HepG2 (cell line): ENCODE measurements at regions not wholly inside any gene's neighbourhood (a gene's known extent, or its start where the extent isn't known, plus 50 kb on each side); places are given as distances from the start of the nearest gene placed in this dataset.

Experiments
- ATAC-seq: fragments of 200-7000 bp; cut with Tn5 transposase; 3 replicates; pipeline ENCODE4 v1.9.1; 2020; ENCODE audit warnings: mild to moderate bottlenecking, moderate library complexity
- BruUV-seq: library from RNA; stranded (reverse); fragments of 400-500 nt; replicated peaks from 2 replicates; lab custom pipeline; 2021; lab: Mats Ljungman, UMichigan
- CTCF ChIA-PET: fragments of 300-600 bp; formaldehyde crosslinking; extraction: SDS; loops from one replicate; lab custom pipeline; 2021; ENCODE audit warnings: low total read pairs, inconsistent platforms, low intra/inter-chr PET ratio; lab: Yijun Ruan, JAX
- POLR2A ChIA-PET: fragments of 350-600 bp; sonication (Branson Sonifier 250); formaldehyde crosslinking; loops from one replicate; lab custom pipeline; 2020; ENCODE audit warnings: antibody characterized with exemption, inconsistent platforms; lab: Yijun Ruan, JAX
- DNase-seq: peaks from one replicate; pipeline ENCODE4 v3.0.0-alpha.2; 2015; ENCODE audit warnings: low spot score
- FAIRE-seq: peaks from 3 replicates; lab custom pipeline; 2011; peaks lifted over from hg19 to GRCh38; lab: Jason Lieb, UNC
- H2AFZ ChIP-seq: one replicate; pipeline ENCODE4 v1.6.1; 2011; ENCODE audit warnings: low read length, inconsistent platforms
- H3K27ac ChIP-seq: fragments of 300-600 bp; 3 replicates; pipeline ENCODE4 v1.8.0; 2011; ENCODE audit warnings: mixed run types, mild to moderate bottlenecking, mixed read lengths, low read length, inconsistent platforms; ENCODE audit not compliant: insufficient read depth; ENCODE audit errors: extremely low read length
- H3K27me3 ChIP-seq, 2 experiments: fragments of 200-600 bp in 1 of 2; 2 replicates in 1 of 2; 3 replicates in 1 of 2; pipeline versions ENCODE4 v1.6.0 to v1.8.0; 2011; ENCODE audit warnings: low read length in 2 of 2, mild to moderate bottlenecking in 2 of 2, moderate library complexity in 2 of 2, inconsistent platforms in 1 of 2; ENCODE audit not compliant: insufficient read depth in 2 of 2, control insufficient read depth in 1 of 2
- H3K36me3 ChIP-seq, 2 experiments: fragments of 200-600 bp in 1 of 2; replicated peaks in 1 of 2; 2 replicates in 1 of 2; 3 replicates in 1 of 2; pipeline versions ENCODE4 v1.5.1 to v1.8.0; 2011; ENCODE audit warnings: low read length in 2 of 2, inconsistent platforms in 1 of 2; ENCODE audit not compliant: insufficient read depth in 2 of 2, control insufficient read depth in 1 of 2
- H3K4me1 ChIP-seq: 2 replicates; pipeline ENCODE4 v1.5.1; 2012; ENCODE audit warnings: low read length, inconsistent platforms; ENCODE audit not compliant: insufficient read depth
- H3K4me2 ChIP-seq: 2 replicates; pipeline ENCODE4 v1.6.0; 2011; ENCODE audit warnings: low read depth, low read length, inconsistent platforms
- H3K4me3 ChIP-seq, 3 experiments: fragments of 200-600 bp in 1 of 3; sonication (generic), shearing (Covaris generic) in 1 of 3; replicated peaks in 1 of 3; 2 replicates each; pipeline ENCODE4 v1.5.1; 2011 to 2016; ENCODE audit warnings: low read length in 3 of 3, inconsistent platforms in 2 of 3, low read depth in 2 of 3, mild to moderate bottlenecking in 2 of 3, control low read depth in 1 of 3, mixed read lengths in 1 of 3; ENCODE audit not compliant: insufficient read depth in 1 of 3
- H3K79me2 ChIP-seq: one replicate; pipeline ENCODE4 v1.6.1; 2011; ENCODE audit warnings: low read length, inconsistent platforms; ENCODE audit not compliant: insufficient read depth
- H3K9ac ChIP-seq: 2 replicates; pipeline ENCODE4 v1.6.0; 2011; ENCODE audit warnings: mild to moderate bottlenecking, low read depth, low read length, inconsistent platforms; ENCODE audit not compliant: insufficient read depth
- H3K9me3 ChIP-seq: 2 replicates; pipeline ENCODE4 v1.5.1; 2012; ENCODE audit warnings: mild to moderate bottlenecking, low read length
- H4K20me1 ChIP-seq: 2 replicates; pipeline ENCODE4 v1.6.0; 2011; ENCODE audit warnings: inconsistent platforms, mild to moderate bottlenecking, low read length, moderate library complexity; ENCODE audit not compliant: insufficient read depth
- AGO1 ChIP-seq: fragments of 200-400 bp; formaldehyde crosslinking; IDR thresholded peaks from 2 replicates; pipeline ENCODE4 v1.6.1; 2017; ENCODE audit warnings: mild to moderate bottlenecking, low read depth, low read length, moderate library complexity; ENCODE audit not compliant: poor library complexity, severe bottlenecking
- FOXK2 ChIP-seq: fragments of 450-650 bp; IDR thresholded peaks from 2 replicates; pipeline ENCODE4 v1.6.1; 2016
- HNRNPK ChIP-seq: fragments of 200-400 bp; formaldehyde crosslinking; IDR thresholded peaks from 2 replicates; pipeline ENCODE4 v1.6.1; 2018; ENCODE audit warnings: low read length, low read depth, moderate library complexity, mild to moderate bottlenecking; ENCODE audit not compliant: poor library complexity, severe bottlenecking
- MLLT10 ChIP-seq: sonication (generic); formaldehyde crosslinking; IDR thresholded peaks from 2 replicates; pipeline ENCODE4 v1.4.0; 2020; ENCODE audit warnings: missing genetic modification reagents
- PRPF4 ChIP-seq: fragments of 200-400 bp; formaldehyde crosslinking; IDR thresholded peaks from 2 replicates; pipeline ENCODE4 v1.6.1; 2016; ENCODE audit warnings: low read length, low read depth; ENCODE audit not compliant: poor library complexity, severe bottlenecking
- PTBP1 ChIP-seq: fragments of 200-400 bp; formaldehyde crosslinking; IDR thresholded peaks from 2 replicates; pipeline ENCODE4 v1.6.1; 2018; ENCODE audit warnings: low read length, low read depth; ENCODE audit not compliant: poor library complexity, severe bottlenecking
- RBM22 ChIP-seq: fragments of 200-400 bp; formaldehyde crosslinking; optimal IDR thresholded peaks from 2 replicates; pipeline ENCODE3; 2017; ENCODE audit warnings: mild to moderate bottlenecking, low read length, moderate library complexity
- SAFB2 ChIP-seq: sonication (generic); formaldehyde crosslinking; IDR thresholded peaks from 2 replicates; pipeline ENCODE4 v1.5.1; 2020; ENCODE audit warnings: missing genetic modification reagents, low read depth, mild to moderate bottlenecking, borderline replicate concordance
- SP1 ChIP-seq, 2 experiments: fragments of 450-650 bp in 1 of 2; sonication (generic) in 1 of 2; formaldehyde crosslinking in 1 of 2; IDR thresholded peaks; 2 replicates each; pipeline versions ENCODE4 v1.4.0 to v1.6.1; 2016 to 2020; ENCODE audit warnings: missing genetic modification reagents in 1 of 2
- TEAD3 ChIP-seq: optimal IDR thresholded peaks from 2 replicates; pipeline ENCODE3; 2016; ENCODE audit warnings: borderline replicate concordance
- ZNF160 ChIP-seq: sonication (generic); formaldehyde crosslinking; IDR thresholded peaks from 2 replicates; pipeline ENCODE4 v1.8.0; 2022; ENCODE audit warnings: mild to moderate bottlenecking, inconsistent platforms, missing genetic modification reagents
- ZNF235 ChIP-seq: sonication (generic); formaldehyde crosslinking; IDR thresholded peaks from 2 replicates; pipeline ENCODE4 v1.8.1; 2023; ENCODE audit warnings: mild to moderate bottlenecking, missing genetic modification reagents, borderline replicate concordance
- WGBS: methylation state at CpG from one replicate; pipeline ENCODE4 v1.1.6; 2017; ENCODE audit warnings: low lambda C conversion rate; 5-methylcytosine and 5-hydroxymethylcytosine counted together
- in situ Hi-C: cut with HindIII; loops from 2 replicates; pipeline ENCODE4 v1.10.0; 2017; ENCODE audit warnings: low pct_unique_long_range_greater_than_20kb; ENCODE audit not compliant: extremely low pct_ligation_motif_present
- intact Hi-C: fragments of 100-400 bp; cut with micrococcal nuclease; formaldehyde crosslinking; loops from one replicate; pipeline ENCODE4 v1.10.0; 2022; ENCODE audit not compliant: unreplicated experiment
- TF ChIP-seq, protein P1 (sequence below): sonication (generic); formaldehyde crosslinking; IDR thresholded peaks from 2 replicates; pipeline ENCODE4 v1.4.0; 2020; ENCODE audit warnings: mild to moderate bottlenecking, missing genetic modification reagents
- TF ChIP-seq, protein P2 (sequence below): sonication (generic); formaldehyde crosslinking; IDR thresholded peaks from 2 replicates; pipeline ENCODE4 v1.4.0; 2020; ENCODE audit warnings: missing genetic modification reagents

DNA sequence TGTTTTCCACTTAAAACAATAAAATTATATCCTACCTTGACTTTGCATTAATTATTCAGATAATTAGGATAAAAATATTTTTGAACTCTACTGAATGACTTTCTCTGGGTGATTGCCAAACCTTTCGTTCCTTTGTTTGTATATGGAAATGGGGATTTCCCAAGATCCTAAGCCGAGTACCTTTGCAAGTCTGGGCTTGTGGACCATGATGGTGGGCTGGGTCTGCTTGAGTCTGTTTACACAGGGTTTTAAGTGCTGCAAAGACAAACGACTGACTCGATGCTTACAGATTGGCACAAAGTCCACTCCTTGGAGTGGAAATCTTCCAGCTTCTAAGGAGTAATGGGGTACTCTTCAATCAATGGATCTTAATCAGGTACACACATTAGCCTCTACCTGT lies 659.5 kb downstream of the TSN start:
- in situ Hi-C loops (no loop called here), intact Hi-C loops (no loop called here)
- Histone ChIP-seq H3K9ac (no peak overlapping the region), H3K79me2 (no peaks in the 10 kb centered on the region), H3K27ac (no peak overlapping the region), H3K4me2 (no peak overlapping the region), H2AFZ (no peak overlapping the region), H3K4me3 (no peak overlapping the region), H3K36me3 (no peaks in the 10 kb centered on the region), H4K20me1 (no peaks in the 10 kb centered on the region), H3K4me1 (no peaks in the 10 kb centered on the region), H3K27me3 (no peaks in the 10 kb centered on the region), H3K9me3 (peaks cover 5% of the 10 kb centered on the region; the same call in 1 of the 2 replicates)
- no peak for TF ChIP-seq SP1 (IDR thresholded peaks at IDR 0.05)
- no peak for TF ChIP-seq SP1 (CRISPR knock-in tag; IDR thresholded peaks at IDR 0.05)
- TF ChIP-seq ZNF235, result no peak
- TF ChIP-seq PTBP1, result no peak
- no peak for TF ChIP-seq AGO1
- no peak for TF ChIP-seq TEAD3 (CRISPR knock-in tag)
- TF ChIP-seq MLLT10 (CRISPR knock-in tag), result no peak
- ATAC-seq (no peak), DNase-seq (no peak), FAIRE-seq (no peak)
- ChIA-PET POLR2A (no interaction called here), CTCF (no interaction called here)
- 0% methylated on average over 4 of the region's 4 CpGs for WGBS
- no TSS peak for BruUV-seq

DNA sequence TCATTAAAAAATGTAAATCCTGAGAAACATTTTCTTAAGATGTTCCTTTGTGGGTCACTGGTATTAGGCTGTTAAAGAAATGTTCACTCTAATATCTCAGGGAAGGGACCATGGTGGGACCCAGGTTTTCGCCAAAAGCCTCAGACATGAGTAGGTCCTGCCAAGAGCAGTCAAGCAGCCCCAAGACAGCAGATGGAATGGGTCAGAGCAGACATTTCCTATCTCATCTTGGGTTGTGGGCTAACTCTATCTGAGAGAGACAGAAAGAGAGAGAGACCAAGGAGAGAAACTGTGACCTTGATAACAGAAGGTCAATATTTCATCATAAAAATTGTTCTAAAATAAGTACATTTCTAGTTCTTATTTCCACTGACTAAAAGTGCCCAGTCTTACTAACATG lies 661.7 kb downstream of the TSN start:
- ChIA-PET CTCF (no interaction called here), POLR2A (no interaction called here)
- no peak overlapping the region for H3K27ac ChIP-seq
- no peaks in the 10 kb centered on the region for H3K4me1 ChIP-seq
- H3K9me3 ChIP-seq, result no peaks in the 10 kb centered on the region
- FAIRE-seq (no peak), DNase-seq (no peak), ATAC-seq (no peak)
- 26% methylated on average over 1 of the region's 1 CpG for WGBS
- intact Hi-C loops, result no loop called here
- no peaks in the 10 kb centered on the region for H4K20me1 ChIP-seq
- no peaks in the 10 kb centered on the region for H3K27me3 ChIP-seq
- no TSS peak for BruUV-seq
- TF ChIP-seq HNRNPK (no peak), RBM22 (no peak), MLLT10 (CRISPR knock-in tag) (no peak), SAFB2 (CRISPR knock-in tag) (no peak), FOXK2 (no peak), PRPF4 (no peak), ZNF160 (no peak)
- TF ChIP-seq, protein P1, sequence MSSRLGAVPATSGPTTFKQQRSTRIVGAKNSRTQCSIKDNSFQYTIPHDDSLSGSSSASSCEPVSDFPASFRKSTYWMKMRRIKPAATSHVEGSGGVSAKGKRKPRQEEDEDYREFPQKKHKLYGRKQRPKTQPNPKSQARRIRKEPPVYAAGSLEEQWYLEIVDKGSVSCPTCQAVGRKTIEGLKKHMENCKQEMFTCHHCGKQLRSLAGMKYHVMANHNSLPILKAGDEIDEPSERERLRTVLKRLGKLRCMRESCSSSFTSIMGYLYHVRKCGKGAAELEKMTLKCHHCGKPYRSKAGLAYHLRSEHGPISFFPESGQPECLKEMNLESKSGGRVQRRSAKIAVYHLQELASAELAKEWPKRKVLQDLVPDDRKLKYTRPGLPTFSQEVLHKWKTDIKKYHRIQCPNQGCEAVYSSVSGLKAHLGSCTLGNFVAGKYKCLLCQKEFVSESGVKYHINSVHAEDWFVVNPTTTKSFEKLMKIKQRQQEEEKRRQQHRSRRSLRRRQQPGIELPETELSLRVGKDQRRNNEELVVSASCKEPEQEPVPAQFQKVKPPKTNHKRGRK (CRISPR knock-in tag), result no peak
- TF ChIP-seq, protein P2, sequence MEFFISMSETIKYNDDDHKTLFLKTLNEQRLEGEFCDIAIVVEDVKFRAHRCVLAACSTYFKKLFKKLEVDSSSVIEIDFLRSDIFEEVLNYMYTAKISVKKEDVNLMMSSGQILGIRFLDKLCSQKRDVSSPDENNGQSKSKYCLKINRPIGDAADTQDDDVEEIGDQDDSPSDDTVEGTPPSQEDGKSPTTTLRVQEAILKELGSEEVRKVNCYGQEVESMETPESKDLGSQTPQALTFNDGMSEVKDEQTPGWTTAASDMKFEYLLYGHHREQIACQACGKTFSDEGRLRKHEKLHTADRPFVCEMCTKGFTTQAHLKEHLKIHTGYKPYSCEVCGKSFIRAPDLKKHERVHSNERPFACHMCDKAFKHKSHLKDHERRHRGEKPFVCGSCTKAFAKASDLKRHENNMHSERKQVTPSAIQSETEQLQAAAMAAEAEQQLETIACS, result no peak
- H3K79me2 ChIP-seq, result no peaks in the 10 kb centered on the region
- in situ Hi-C loops, result no loop called here
- H2AFZ ChIP-seq, result no peak overlapping the region
- no peaks in the 10 kb centered on the region for H3K36me3 ChIP-seq
- no peak overlapping the region for H3K4me2 ChIP-seq
- no peak overlapping the region for H3K9ac ChIP-seq
- H3K4me3 ChIP-seq, result no peak overlapping the region
